Psoas muscle (tissue), 7 donors: ENCODE measurements at regions not wholly inside any gene's neighbourhood (a gene's known extent, or its start where the extent isn't known, plus 50 kb on each side); places are given as distances from the start of the nearest gene placed in this dataset.

Experiments used
- ATAC-seq, 4 donors: fragments of 200-7000 bp; cut with Tn5 transposase; one replicate each; pipeline ENCODE4 v1.9.1; 2020; ENCODE audit warnings: moderate library complexity in 3 of 4, mild to moderate bottlenecking in 2 of 4
- DNase-seq, 2 donors: peaks; one replicate each; pipeline ENCODE4 v3.0.0-alpha.2; 2020
- H3K27ac ChIP-seq: fragments of 200-600 bp; one replicate; pipeline ENCODE4 v1.8.0; 2022
- H3K27me3 ChIP-seq, 3 donors: fragments of 200-600 bp in 1 of 3; one replicate each; pipeline versions ENCODE4 v1.6.1 to v1.8.0; 2013 to 2022; ENCODE audit warnings: low read length in 2 of 3, mild to moderate bottlenecking in 2 of 3, moderate library complexity in 1 of 3; ENCODE audit not compliant: insufficient read depth in 3 of 3
- H3K36me3 ChIP-seq, 2 donors: fragments of 200-600 bp in 1 of 2; one replicate each; pipeline versions ENCODE4 v1.6.1 to v1.8.0; 2013 to 2022; ENCODE audit warnings: low read depth in 1 of 2, mild to moderate bottlenecking in 1 of 2, moderate library complexity in 1 of 2; ENCODE audit not compliant: insufficient read depth in 1 of 2
- H3K4me1 ChIP-seq: fragments of 200-600 bp; one replicate; pipeline ENCODE4 v1.8.0; 2022
- H3K4me3 ChIP-seq: fragments of 200-600 bp; one replicate; pipeline ENCODE4 v1.8.0; 2022; ENCODE audit warnings: mild to moderate bottlenecking
- H3K9me3 ChIP-seq: fragments of 200-600 bp; one replicate; pipeline ENCODE4 v1.8.0; 2022
- WGBS, 3 donors: extraction: QIAGEN DNeasy Blood & Tissue Kit; methylation state at CpG; one replicate each; pipeline versions ENCODE4 v1.1.6 to v1.1.7; 2013; 5-methylcytosine and 5-hydroxymethylcytosine counted together
- intact Hi-C, 2 donors: fragments of 100-400 bp; cut with DNase I; formaldehyde crosslinking; loops; one replicate each; pipeline versions ENCODE4 v1.11.0 to v1.14.2; 2022
- TF ChIP-seq, protein P1 (sequence below): fragments of 200-600 bp; IDR thresholded peaks from one replicate; pipeline ENCODE4 v1.8.0; 2022; ENCODE audit warnings: antibody characterized with exemption
- donor health status: healthy with polysubstance abuse.
- donor health status: DM: no; HTN: no; CAD: no; lungs with moderate emphysema.
- donor health status: Bipolar disorder and iron deficiency.
- donor health status: healthy.
- donor health status: DM: yes; HTN: yes; CAD: no.
- donor health status: DM: no; HTN: no; CAD: no.
- donor health status: DM: yes; HTN: yes; CAD: no.

DNA sequence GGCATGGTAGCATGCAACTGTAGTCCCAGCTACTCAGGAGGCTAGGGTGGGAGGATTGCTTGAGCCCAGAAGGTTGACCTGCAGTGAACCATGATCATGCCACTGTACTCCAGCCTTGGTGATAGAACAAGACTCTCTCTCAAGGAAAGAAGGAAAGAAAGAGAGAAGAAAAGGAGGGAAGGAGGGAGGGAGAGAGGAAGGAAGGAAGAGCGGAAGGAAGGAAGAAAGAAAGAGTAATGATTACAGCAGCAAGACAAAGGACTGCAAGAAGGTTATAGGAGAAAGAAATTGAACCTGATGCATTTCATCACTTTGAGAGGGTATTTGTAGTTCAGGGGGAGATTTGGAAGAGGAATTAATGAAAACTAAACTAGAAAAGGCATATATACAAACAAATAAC lies 155.7 kb downstream of the LACC1 start:
- ATAC-seq: no peak
- H3K4me1 ChIP-seq: peaks cover 7% of the 10 kb centered on the region
- H3K4me3 ChIP-seq: no peak overlapping the region
- TF ChIP-seq, protein P1, sequence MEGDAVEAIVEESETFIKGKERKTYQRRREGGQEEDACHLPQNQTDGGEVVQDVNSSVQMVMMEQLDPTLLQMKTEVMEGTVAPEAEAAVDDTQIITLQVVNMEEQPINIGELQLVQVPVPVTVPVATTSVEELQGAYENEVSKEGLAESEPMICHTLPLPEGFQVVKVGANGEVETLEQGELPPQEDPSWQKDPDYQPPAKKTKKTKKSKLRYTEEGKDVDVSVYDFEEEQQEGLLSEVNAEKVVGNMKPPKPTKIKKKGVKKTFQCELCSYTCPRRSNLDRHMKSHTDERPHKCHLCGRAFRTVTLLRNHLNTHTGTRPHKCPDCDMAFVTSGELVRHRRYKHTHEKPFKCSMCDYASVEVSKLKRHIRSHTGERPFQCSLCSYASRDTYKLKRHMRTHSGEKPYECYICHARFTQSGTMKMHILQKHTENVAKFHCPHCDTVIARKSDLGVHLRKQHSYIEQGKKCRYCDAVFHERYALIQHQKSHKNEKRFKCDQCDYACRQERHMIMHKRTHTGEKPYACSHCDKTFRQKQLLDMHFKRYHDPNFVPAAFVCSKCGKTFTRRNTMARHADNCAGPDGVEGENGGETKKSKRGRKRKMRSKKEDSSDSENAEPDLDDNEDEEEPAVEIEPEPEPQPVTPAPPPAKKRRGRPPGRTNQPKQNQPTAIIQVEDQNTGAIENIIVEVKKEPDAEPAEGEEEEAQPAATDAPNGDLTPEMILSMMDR: no peak
- intact Hi-C loops: no loop called here
- H3K27ac ChIP-seq: no peak overlapping the region
- 90 to 97% (median 92%) methylated on average over 1 of the region's 1 CpG for WGBS, 3 donors
- no peaks in the 10 kb centered on the region for H3K9me3 ChIP-seq
- no peaks in the 10 kb centered on the region for H3K36me3 ChIP-seq
- DNase-seq: no peak
- H3K27me3 ChIP-seq: no peaks in the 10 kb centered on the region

- Histone ChIP-seq H3K36me3 (no peaks in the 10 kb centered on the region), H3K9me3 (no peaks in the 10 kb centered on the region), H3K4me1 (no peaks in the 10 kb centered on the region), H3K27ac (no peak overlapping the region), H3K27me3 (no peaks in the 10 kb centered on the region), H3K4me3 (no peak overlapping the region)
- ATAC-seq (no peak), DNase-seq (no peak)
- TF ChIP-seq, protein P1: no peak
- intact Hi-C loops: no loop called here
- 82 to 97% (median 92%) methylated on average over 1 of the region's 1 CpG for WGBS, 3 donors
Measured at GRCh38 chr13:44040070-44040817, 160.5 kb downstream of the LACC1 start.

DNA sequence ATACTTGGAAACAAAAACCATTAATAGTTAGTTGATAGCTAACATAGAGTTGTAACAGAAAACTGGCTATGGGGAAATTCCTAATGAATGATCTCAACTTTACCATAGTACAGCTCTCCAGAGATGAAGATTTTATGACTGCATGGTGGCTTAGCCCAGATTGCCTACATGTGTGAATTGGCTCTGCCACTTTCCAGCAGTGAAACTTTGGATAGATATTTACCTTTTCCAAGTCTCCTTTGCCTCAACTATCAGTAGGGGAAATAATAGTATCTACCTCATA lies 161.1 kb downstream of the LACC1 start:
- H3K27me3 ChIP-seq: no peaks in the 10 kb centered on the region
- TF ChIP-seq, protein P1: no peak
- no peak overlapping the region for H3K4me3 ChIP-seq
- H3K36me3 ChIP-seq: no peaks in the 10 kb centered on the region
- no peaks in the 10 kb centered on the region for H3K9me3 ChIP-seq
- ATAC-seq: no peak
- no peak for DNase-seq
- intact Hi-C loops: no loop called here
- no peaks in the 10 kb centered on the region for H3K4me1 ChIP-seq
- no peak overlapping the region for H3K27ac ChIP-seq

DNA sequence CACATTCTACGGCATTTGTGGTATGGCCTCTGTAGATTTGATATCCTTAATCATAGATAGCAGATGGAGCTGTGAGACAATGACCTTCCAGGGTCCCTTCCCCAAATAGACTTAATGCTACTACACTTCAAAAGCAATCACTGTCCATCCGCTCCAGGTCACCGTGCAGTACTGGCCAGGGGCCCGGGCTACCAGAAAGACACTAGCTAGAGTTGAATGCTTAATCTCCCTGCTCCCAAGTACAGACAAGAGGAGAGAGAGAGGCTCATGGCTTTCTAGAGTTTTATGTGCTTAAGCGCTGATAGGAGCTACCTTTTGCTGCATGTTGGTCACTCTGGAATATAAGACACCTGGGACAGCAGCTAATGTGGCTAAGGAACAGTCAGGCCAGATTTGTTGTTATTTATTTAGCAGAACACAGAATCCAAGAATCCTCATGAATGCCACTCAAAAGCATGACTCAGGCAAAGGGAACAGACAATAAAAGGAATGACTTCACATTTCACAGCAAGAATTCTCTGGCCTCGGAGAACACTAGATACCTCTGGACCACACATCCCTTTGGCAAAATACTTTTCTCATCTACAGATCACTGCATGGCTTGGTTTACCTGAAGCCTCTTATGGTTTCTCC lies 165.0 kb downstream of the LACC1 start:
- no peaks in the 10 kb centered on the region for H3K27me3 ChIP-seq
- no peaks in the 10 kb centered on the region for H3K4me1 ChIP-seq
- WGBS, 3 donors: 62 to 70% (median 62%) methylated on average over 6 of the region's 6 CpGs
- DNase-seq (no peak), ATAC-seq (no peak)
- no peak overlapping the region for H3K27ac ChIP-seq
- H3K4me3 ChIP-seq: no peak overlapping the region
- TF ChIP-seq, protein P1: no peak
- intact Hi-C loops: loop anchor here (5.0 kb wide), 3 partner anchors 137 to 398 kb away; no protein-coding TSS in a partner anchor
- no peaks in the 10 kb centered on the region for H3K9me3 ChIP-seq
- H3K36me3 ChIP-seq: no peaks in the 10 kb centered on the region
